Loucy (cell line): ENCODE measurements at regions not wholly inside any gene's neighbourhood (a gene's known extent, or its start where the extent isn't known, plus 50 kb on each side); places are given as distances from the start of the nearest gene placed in this dataset.

Experiments used
- H2AFZ ChIP-seq: fragments of 200-600 bp; sonication (generic); 2 replicates; pipeline ENCODE4 v1.6.0; 2016; ENCODE audit warnings: antibody characterized with exemption, mild to moderate bottlenecking, low read length, moderate library complexity
- H3F3A ChIP-seq: fragments of 200-600 bp; 2 replicates; pipeline ENCODE4 v1.6.0; 2016; ENCODE audit warnings: antibody characterized with exemption, low read depth, mild to moderate bottlenecking
- H3K27me3 ChIP-seq: fragments of 200-600 bp; sonication (generic); 2 replicates; pipeline ENCODE4 v1.6.1; 2014; ENCODE audit warnings: low read length, mild to moderate bottlenecking; ENCODE audit not compliant: insufficient read depth, poor library complexity, severe bottlenecking
- H3K36me3 ChIP-seq: fragments of 200-600 bp; sonication (generic); 2 replicates; pipeline ENCODE4 v1.6.1; 2016; ENCODE audit warnings: low read length; ENCODE audit not compliant: insufficient read depth
- H3K4me1 ChIP-seq: fragments of 200-600 bp; sonication (generic); 2 replicates; pipeline ENCODE4 v1.5.1; 2014; ENCODE audit warnings: low read length, mild to moderate bottlenecking; ENCODE audit not compliant: insufficient read depth, poor library complexity, severe bottlenecking
- H3K4me2 ChIP-seq: fragments of 200-600 bp; sonication (generic); 2 replicates; pipeline ENCODE4 v1.6.0; 2014; ENCODE audit warnings: antibody characterized with exemption, low read length, low read depth, mild to moderate bottlenecking; ENCODE audit not compliant: poor library complexity, severe bottlenecking
- H3K4me3 ChIP-seq: fragments of 200-600 bp; sonication (generic); 2 replicates; pipeline ENCODE4 v1.5.1; 2014; ENCODE audit warnings: low read length, mild to moderate bottlenecking, mixed read lengths; ENCODE audit not compliant: poor library complexity, severe bottlenecking
- H3K79me2 ChIP-seq: fragments of 200-600 bp; sonication (generic); 2 replicates; pipeline ENCODE4 v1.6.1; 2014; ENCODE audit warnings: low read length; ENCODE audit not compliant: insufficient read depth
- H3K9ac ChIP-seq: fragments of 200-600 bp; sonication (generic); 2 replicates; pipeline ENCODE4 v1.6.0; 2014; ENCODE audit warnings: mild to moderate bottlenecking, low read depth, low read length, moderate library complexity; ENCODE audit not compliant: poor library complexity, severe bottlenecking
- H3K9me2 ChIP-seq: fragments of 200-600 bp; sonication (generic); replicated peaks from 2 replicates; pipeline ENCODE4 v1.6.1; 2016; ENCODE audit warnings: low read depth, low read length, mixed read lengths
- H3K9me3 ChIP-seq: fragments of 200-600 bp; sonication (generic); 2 replicates; pipeline ENCODE4 v1.6.1; 2014; ENCODE audit warnings: mild to moderate bottlenecking, antibody characterized with exemption, low read length, low read depth; ENCODE audit not compliant: insufficient read depth
- H4K20me1 ChIP-seq: fragments of 200-600 bp; sonication (generic); 2 replicates; pipeline ENCODE4 v1.6.0; 2014; ENCODE audit warnings: antibody characterized with exemption, low read length, mild to moderate bottlenecking; ENCODE audit not compliant: insufficient read depth, poor library complexity, severe bottlenecking
- EZH2phosphoT487 ChIP-seq: fragments of 200-600 bp; IDR thresholded peaks from 2 replicates; pipeline ENCODE4 v1.6.1; 2018; ENCODE audit warnings: antibody characterized with exemption, mild to moderate bottlenecking, moderate library complexity, borderline replicate concordance
- TF ChIP-seq, protein P1 (sequence below): fragments of 200-600 bp; sonication (generic); conservative IDR thresholded peaks from 2 replicates; pipeline ENCODE4 v1.5.1; 2014; ENCODE audit warnings: mild to moderate bottlenecking, antibody characterized with exemption, low read length

DNA sequence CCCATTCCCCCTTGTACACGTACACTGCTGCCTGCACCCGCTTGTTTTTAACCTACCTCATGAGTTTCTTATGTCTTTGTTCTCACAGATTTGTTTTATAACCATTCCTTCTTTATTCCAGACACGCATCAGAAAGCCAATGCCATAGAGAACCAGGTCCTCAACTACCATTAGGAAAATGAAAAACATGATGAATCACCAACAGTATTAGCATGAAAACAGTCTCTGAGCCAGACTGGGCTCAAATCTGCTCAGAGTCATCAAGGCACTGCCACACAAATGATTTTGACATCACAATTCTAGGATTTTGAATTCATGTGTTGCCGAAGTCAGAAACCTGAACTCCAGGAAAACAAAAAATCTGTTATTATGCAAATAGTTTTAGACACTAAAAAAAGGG lies 394.1 kb upstream of the GRIA1 start:
- Histone ChIP-seq H3K79me2 (no peaks in the 10 kb centered on the region), H2AFZ (no peak overlapping the region), H3K36me3 (no peaks in the 10 kb centered on the region), H3K9me2 (no peaks in the 10 kb centered on the region), H3K4me2 (no peak overlapping the region), H3K9ac (no peak overlapping the region), H3F3A (no peaks in the 10 kb centered on the region), H3K9me3 (no peaks in the 10 kb centered on the region), H4K20me1 (no peaks in the 10 kb centered on the region), H3K4me1 (no peaks in the 10 kb centered on the region), H3K4me3 (no peak overlapping the region), H3K27me3 (no peaks in the 10 kb centered on the region)
- TF ChIP-seq, protein P1, sequence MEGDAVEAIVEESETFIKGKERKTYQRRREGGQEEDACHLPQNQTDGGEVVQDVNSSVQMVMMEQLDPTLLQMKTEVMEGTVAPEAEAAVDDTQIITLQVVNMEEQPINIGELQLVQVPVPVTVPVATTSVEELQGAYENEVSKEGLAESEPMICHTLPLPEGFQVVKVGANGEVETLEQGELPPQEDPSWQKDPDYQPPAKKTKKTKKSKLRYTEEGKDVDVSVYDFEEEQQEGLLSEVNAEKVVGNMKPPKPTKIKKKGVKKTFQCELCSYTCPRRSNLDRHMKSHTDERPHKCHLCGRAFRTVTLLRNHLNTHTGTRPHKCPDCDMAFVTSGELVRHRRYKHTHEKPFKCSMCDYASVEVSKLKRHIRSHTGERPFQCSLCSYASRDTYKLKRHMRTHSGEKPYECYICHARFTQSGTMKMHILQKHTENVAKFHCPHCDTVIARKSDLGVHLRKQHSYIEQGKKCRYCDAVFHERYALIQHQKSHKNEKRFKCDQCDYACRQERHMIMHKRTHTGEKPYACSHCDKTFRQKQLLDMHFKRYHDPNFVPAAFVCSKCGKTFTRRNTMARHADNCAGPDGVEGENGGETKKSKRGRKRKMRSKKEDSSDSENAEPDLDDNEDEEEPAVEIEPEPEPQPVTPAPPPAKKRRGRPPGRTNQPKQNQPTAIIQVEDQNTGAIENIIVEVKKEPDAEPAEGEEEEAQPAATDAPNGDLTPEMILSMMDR: no peak
- no peak for TF ChIP-seq EZH2phosphoT487

DNA sequence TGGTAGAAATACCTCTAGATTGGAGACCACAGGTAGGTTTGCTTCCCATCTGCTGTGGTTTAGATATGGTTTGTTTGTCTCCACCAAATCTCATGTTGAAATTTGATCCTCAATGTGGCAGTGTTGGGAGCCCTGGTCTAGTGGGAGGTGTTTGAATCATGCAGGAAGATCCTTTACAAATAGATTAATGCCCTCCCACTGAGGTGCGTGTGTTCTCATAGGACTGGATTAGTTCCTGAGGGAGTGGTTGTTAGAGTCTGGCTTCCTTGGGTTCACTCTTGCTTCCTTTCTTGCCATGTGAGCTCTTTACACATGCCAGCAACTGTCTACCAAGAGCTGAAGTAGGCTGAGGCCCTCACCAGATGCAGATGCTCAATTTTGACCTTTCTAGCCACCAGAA lies 391.1 kb upstream of the GRIA1 start:
- no peaks in the 10 kb centered on the region for H3K27me3 ChIP-seq
- no peak overlapping the region for H2AFZ ChIP-seq
- no peaks in the 10 kb centered on the region for H3K36me3 ChIP-seq
- no peak overlapping the region for H3K4me2 ChIP-seq
- H3K79me2 ChIP-seq: no peaks in the 10 kb centered on the region
- H3K9ac ChIP-seq: no peak overlapping the region
- no peaks in the 10 kb centered on the region for H3F3A ChIP-seq
- no peaks in the 10 kb centered on the region for H3K9me2 ChIP-seq
- no peaks in the 10 kb centered on the region for H3K4me1 ChIP-seq
- no peak overlapping the region for H3K4me3 ChIP-seq
- H4K20me1 ChIP-seq: no peaks in the 10 kb centered on the region
- TF ChIP-seq, protein P1: no peak
- no peak for TF ChIP-seq EZH2phosphoT487
- no peaks in the 10 kb centered on the region for H3K9me3 ChIP-seq

DNA sequence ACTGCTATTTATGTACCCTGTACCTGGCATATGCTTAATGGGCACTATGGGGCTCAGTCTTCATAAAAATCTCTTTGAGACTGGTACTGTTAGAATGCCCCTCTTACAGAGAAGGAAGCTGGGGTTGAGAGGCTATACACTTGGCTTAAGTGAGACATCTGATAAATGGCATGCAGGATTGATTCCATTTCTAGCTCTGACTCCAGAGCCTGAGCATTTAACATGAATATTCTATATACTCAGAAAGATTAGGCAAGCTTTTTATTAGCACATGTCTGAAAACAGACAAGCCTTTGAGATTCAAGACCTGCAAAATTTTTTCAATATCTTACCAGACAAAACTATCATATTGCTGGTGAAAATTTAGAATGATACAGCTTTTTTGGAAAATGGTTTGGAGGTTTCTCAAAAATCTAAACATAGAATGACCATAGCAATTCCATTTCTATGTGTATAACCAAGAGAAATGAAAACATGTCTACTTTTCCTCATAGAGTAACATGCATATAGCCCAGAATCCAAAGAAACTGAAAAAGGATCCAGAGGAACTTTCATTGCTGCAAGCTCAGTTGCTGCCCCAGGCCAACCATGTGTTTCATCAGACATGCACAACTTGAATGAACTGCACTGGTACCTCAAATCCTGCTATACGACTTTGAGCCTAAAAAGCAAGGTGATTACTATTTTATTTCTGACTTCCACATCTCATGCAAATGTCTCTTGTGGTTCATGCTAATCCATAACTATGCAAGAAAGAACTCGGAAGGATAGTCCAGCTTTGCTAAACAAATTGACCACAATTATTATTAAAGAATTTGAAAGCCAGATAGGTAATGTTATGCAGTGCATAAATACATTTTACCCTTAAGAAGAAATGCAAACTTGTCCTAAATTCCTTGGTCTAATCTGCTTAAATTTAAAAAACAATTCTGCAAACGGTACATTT lies 389.0 kb upstream of the GRIA1 start:
- H3K4me2 ChIP-seq: no peak overlapping the region

More for the DNA sequence above, 389.0 kb upstream of the GRIA1 start:
- Histone ChIP-seq H3K79me2 (no peaks in the 10 kb centered on the region), H3K9me3 (no peaks in the 10 kb centered on the region), H3K4me1 (no peaks in the 10 kb centered on the region), H4K20me1 (no peaks in the 10 kb centered on the region), H3K4me3 (no peak overlapping the region), H2AFZ (no peak overlapping the region), H3K9me2 (no peaks in the 10 kb centered on the region), H3K36me3 (no peaks in the 10 kb centered on the region), H3F3A (no peaks in the 10 kb centered on the region), H3K9ac (no peak overlapping the region), H3K27me3 (no peaks in the 10 kb centered on the region)
- TF ChIP-seq EZH2phosphoT487: no peak
- TF ChIP-seq, protein P1: no peak
